Hypothalamus (tissue), 51 donors: ENCODE measurements at regions not wholly inside any gene's neighbourhood (a gene's known extent, or its start where the extent isn't known, plus 50 kb on each side); places are given as distances from the start of the nearest gene placed in this dataset.
"Not testable (repeated sequence)": the region's sequence is repeated elsewhere in the genome, so short reads cannot be mapped to it uniquely, and the experiment has no call there.

Source experiments
- DNase-seq, 51 donors: peaks; one replicate each; lab custom pipeline; 2025; lab: John Stamatoyannopoulos, UW

DNA sequence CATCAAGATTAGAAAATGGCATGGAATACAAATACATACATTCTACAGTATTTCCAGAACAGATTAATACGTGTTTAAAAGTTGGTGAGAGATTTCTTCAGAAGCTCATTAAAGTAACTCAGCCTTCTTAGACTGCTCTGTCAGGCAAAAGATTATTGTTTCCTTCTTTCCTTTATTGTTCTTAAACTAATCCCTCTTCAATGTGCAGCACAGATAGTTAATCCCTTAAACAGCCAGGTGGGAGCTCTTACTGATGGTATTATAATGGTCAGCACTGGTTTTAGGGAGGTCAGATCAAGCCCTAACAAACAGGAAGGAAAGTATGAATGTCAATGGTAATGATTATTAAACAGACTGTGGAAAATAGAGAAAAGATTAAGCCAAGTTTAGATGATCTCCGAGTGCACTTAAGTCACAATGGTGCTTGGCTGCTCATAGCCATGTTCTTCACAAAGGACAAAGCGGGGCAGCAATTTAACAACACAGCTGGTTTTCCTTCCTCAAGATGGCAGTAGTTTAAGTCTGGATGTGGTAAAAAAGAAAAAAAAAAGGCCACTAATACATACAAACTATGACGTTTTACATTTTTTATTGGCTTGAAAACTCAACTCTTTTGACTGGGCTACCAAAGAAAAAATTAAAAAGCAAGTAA lies 992.6 kb downstream of the PCDH9 start:
- DNase-seq = no peak

DNA sequence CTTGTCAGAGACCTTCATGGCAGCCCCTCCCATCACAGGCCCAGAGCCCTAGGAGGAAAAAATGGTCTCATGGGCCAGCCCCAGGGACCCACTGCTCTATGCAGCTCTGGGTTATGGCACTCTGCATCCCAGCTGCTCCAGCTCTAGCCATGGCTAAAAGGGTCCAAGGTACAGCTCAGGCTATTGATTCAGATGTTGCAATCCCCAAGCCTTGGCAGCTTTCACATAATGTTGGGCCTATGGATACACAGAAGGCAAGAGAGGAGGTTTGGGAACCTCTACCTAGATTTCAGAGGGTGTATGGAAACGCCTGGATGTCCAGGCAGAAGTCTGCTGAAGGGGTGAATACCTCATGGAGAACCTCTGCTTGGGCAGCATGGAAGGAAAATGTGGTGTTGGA lies 996.0 kb downstream of the PCDH9 start:
- DNase-seq = no peak

DNA sequence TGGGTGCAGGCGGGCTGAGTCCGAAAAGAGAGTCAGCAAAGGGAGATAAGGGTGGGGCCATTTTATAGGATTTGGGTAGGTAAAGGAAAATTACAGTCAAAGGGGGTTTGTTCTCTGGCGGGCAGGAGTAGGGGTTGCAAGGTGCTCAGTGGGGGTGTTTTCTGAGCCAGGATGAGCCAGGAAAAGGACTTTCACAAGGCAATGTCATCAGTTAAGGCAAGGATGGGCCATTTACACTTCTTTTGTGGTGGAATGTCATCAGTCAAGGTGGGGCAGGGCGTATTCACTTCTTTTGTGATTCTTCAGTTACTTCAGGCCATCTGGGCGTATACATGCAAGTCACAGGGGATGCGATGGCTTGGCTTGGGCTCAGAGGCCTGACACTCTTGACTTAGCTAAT lies 998.2 kb downstream of the PCDH9 start:
- DNase-seq = not testable (repeated sequence)

DNA sequence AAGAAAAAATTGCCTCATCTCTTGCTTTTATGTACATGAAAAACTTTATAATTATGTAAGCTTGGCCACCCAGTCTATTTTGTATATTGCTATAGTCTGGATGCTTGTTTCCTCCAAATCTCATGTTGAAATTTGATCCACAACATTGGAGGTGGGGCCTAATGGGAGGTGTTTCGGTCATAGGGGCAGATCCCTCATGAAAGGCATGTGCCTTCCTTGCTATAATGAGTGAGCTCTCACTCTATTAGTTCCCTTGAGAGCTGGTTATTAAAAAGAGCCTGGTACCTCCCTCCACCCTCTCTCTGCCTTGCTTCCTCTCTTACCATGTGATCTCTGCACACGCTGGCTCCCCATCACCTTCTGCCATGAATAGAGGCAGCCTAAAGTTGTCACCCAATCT lies 1005.1 kb downstream of the PCDH9 start:
- no peak for DNase-seq

DNA sequence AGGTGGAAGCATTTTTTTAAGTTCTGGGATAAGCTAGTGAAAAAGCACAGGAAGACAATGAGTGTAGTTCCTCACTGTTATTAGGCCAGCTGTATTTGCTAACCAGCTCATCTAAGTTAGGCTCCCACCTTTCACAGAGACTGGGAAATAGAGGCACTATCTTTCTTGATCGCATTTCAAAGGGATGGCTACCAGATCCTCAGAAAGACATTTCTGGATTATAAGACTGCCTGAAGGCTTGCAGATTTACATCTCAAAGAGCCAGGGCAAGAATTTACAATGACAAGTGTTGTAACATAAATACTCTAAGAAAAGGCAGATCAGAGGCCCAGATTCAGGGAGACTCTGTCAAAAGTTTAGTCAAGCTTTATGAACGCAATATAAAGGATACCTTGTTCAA lies 1005.5 kb downstream of the PCDH9 start:
- DNase-seq = no peak

DNA sequence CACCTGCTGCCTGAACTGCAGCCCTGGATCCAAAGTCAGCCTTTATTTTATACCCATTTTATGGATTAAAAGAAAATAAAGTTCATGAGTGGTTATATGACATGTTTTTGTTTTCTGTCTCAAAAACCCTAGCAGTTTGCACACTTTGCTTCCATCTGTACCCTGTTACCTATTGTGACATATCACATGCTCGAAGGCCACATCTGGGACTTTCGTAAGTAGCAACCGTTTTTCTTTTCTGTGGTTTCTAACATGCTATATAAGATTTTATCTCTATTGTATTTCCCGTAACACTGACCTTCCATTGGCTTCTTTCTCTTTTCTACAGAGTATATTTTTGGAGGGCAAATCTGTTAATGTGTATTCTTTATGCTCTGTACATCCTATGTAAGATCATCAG lies 1007.2 kb downstream of the PCDH9 start:
- DNase-seq = no peak

DNA sequence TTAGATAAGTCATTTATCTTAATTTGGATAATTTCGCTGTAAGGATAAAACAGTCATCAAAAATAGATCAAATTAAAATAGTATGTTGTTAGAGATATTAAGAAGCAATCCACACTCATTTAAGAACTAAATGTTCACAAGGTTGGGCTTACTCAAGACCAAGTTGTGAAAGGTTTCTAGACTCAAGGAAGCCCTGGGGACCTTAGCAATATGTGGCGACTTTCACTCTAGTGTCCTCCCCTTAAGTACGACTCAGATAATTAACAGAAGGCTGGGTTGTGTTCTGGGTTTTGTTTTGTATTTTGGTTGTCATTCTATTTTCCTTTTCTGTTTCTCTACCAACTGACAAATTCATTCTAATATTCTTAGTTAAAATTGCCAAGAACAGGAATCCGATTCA lies 1008.0 kb downstream of the PCDH9 start:
- DNase-seq = no peak

DNA sequence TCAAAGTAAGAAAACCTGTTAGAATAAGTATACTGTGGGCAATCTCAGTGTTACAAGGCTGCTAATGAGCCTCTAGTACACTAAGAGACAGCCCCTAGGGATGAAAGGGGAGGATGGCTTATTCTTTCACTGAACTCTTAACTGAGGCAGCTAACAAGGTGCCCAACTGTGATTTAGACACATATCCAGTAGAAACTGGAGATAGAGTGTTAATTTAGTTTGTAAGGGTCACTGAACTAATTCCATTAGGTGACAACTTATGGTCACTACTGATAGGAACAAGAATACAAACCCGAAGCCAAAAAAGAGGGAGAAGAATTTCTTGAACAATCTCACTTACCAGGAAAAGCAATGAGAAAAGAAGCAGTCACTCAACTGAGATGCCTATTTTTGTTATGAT lies 1010.6 kb downstream of the PCDH9 start:
- DNase-seq = no peak

DNA sequence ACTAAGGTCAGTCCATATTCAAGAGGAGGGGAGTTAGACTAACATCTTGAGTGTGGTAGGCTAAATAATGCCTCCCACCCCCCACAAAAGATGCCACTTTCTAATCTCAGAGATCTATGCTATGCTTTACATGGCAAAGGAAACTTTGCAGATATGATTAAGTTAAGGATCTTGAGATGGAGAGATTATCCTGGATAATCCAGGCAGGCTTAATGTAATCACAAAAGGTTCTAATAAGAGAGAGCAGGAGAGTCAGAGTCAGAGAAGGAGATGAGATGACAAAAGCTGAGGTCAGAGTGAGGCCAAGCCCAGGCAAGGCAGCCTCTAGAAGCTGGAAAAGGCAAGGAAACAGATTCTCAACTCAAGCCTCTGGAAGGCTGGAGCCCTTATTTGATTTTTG lies 1011.6 kb downstream of the PCDH9 start:
- no peak for DNase-seq

DNA sequence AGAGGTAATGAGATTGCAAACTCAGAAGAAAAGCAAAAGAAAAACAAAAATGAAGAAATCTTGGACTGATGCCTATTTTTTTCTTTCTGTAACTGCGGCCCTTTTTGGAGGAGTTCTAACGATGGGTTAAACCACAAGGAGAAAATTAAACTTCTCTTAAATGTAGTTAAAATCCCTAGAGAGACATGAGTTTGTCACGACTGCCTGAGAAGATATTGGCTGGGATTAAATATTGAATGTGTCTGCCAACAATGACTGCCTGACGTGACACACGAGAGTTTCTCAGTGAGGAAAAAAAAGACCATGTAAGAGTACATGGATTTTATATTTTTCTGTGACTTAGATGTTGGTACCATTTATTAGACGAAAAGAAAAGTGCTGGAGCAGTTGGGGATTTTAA lies 1013.4 kb downstream of the PCDH9 start:
- no peak for DNase-seq

DNA sequence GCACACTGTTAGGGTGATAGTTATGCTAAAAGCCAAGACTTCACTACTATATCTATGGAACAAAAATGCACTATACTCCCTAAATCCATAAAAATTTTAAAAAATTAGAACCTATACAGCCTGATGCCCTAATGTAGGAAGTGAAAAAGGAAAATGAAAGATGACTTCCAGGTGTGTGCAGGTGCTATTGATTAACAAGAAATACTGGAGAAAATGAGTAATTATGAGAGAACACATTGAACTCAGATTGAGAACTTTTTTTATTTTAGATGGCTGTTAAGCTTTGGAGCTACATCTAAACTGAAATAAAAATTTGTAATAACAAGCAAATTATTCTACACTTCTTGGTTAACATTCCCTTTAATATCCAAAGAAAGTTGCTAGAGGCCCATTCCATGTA lies 1015.7 kb downstream of the PCDH9 start:
- DNase-seq = no peak

DNA sequence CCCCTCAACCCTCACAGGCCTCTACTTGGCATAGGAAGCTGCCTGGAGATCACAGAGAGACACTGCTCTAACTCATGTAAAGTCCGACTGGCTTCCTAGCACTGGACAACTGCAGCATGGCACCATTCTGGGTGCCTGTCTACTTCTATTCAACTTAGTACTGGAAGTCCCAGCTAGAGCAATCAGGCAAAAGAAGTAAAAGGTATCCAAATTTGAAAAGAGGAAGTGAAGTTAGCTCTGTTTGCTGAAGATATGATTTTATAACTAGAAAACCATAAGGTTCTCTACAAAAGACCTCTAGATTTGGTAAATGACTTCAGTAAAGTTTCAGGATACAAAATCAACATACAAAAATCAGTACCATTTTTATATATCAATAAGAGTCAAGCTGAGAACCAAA lies 1017.6 kb downstream of the PCDH9 start:
- DNase-seq = no peak

DNA sequence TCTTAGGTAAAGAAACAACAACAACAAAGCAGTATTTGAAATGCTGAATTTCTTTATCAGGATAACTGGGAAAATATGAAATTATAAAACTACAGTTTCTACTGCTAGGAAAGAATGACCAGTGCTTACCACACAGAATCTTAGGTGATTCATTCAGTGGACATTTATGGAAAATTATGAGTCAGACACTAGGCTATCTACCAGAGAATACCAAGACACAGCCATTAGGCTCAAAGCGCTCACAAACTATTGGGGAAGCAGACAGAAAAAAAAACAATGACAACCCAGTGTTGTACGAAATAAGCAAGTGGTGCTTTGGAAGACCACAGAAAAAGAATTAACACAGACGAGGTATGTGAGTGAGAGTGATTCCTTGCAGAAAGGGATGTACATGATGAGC lies 1019.5 kb downstream of the PCDH9 start:
- no peak for DNase-seq

DNA sequence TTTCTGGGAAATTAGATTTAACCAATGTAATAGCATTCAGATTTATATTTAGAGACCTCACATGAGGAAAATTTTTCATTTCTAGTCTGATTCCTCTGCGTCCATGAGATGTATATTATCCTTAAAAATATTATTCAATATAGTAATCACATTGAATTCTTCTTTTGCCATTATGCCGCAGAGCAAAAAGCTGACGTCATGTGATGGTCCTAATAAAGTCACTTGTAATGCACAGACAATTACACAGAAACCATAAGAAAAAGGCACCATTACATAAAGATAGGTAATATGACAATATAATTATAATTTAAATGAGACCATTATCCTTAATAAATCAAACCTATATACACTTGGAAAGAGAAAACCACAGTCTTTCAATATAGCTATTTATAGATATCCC lies 1021.5 kb downstream of the PCDH9 start:
- DNase-seq = no peak

DNA sequence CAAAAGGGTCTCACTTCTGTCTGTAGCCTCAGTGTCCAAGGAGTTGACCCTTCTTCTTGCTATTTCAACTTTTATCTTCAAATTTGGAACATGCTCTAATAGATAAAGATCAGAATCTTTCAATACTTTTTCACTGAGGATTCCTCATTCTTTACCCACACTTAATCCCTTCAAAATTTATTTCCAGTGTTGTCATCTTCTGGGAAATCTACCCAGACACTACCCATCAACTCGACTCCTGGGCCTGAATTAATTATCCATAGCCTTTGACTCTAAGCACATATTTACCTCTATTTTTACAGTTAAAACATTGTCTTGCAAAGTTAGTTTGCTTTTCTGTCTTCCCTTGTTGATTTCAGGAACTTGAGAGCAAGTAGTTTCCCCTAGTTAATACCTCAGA lies 1022.5 kb downstream of the PCDH9 start:
- no peak for DNase-seq

DNA sequence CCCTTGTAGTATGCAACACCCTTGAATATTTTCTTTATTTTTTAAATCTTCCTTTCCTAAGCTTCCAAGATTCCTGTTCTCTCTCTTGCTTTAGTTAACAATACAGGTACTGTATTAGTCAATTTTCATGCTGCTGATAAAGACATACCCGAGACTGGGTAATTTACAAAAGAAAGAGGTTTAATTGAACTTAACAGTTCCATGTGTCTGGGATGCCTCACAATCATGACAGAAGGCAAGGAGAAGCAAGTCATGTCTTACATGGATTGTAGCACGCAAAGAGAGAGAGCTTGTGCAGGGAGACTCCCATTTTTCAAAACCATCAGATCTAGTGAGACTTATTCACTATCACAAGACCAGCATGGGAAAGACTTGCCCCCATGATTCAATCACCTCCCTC lies 1024.3 kb downstream of the PCDH9 start:
- DNase-seq = no peak

DNA sequence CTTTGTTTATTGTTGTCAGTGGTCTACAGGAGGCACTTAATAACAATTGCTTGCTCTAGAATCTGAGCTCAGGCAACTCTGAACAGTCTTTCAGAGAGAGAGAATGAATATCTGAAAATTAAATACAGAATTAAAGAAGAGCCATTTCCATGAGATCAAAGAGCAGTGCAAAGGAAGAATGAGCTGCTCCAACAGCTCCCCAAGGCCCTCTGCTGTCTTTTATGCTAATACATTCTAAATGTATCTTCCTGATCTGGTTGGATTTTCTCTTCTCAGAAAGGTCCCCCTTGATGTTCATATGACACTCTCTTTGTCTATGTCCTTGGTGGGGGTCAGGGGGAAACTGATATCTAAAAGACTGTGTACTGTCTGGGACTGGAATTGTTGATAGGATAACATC lies 1029.6 kb downstream of the PCDH9 start:
- DNase-seq = no peak

DNA sequence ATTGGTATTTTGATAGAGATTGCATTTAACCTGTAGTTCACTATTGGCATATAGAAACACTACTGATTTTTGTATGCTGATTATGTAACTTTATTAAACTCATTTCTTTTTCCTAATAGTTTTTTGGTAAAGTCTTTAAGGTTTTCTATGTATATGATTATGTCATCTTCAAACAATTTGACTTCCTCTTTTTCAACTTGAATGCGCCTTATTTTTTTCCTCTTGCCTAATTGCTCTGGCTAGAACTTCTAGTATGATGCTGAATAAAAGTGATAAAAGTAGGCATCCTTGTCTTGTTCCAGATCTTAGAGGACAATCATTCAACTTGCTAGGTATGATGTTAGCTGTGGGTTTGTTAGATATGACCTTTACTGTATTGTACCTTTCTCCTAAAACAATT lies 1034.9 kb downstream of the PCDH9 start:
- no peak for DNase-seq

DNA sequence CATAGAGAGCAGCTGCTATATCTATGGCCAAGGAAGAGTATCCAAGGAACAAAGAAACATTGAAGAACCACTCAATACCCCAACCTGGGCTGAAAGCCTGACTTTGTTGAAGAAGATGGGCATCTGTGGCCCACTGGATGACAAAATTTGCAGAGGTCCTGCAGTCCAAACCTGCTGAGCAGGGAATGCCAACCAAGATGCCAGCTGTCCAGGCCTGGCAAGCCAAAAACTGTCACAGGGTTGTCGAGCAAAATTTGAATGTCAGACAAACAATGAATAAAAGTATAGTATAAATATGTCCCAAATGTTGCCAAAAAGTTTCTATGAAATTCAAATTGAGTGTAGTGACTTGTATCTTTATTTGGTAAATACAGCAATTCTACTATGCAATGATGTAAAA lies 1040.2 kb downstream of the PCDH9 start:
- no peak for DNase-seq

DNA sequence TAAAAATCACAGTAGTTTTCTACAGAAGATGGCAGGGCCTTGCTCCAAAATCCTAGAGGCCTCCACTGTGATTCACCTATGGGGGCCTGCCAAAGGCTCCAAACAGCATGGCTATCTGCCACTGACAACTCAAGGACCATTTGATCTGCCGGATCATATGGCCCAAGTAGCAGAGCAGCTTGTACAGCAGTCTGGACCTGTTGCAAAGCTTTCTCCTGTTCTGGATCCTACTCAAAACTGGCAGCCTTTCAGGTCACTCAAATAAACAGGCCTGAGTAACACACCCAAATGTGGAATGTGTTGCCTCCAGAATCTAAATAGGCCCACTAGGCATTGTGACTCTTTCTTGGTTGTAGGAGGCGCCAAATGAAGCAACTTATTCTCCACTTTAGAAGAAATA lies 1049.3 kb downstream of the PCDH9 start:
- no peak for DNase-seq

DNA sequence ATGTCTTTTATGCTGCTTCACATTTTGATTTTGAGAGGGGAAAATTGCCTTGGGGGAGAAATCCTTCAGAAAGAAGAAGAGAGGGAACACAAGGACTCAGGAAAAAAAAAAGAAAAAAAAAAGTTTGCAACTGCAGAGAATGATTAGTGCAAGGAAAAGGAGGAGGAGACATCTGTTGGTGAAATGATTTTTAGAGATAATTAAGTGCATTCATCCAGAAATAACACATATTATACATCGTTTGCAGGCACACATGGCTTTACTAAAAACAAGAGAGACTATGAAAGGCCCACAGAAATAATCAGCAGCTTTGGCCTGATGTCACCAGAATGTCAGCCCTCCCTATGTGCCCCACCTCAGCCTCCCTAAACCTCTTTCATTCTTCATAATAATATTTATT lies 1058.2 kb downstream of the PCDH9 start:
- no peak for DNase-seq

DNA sequence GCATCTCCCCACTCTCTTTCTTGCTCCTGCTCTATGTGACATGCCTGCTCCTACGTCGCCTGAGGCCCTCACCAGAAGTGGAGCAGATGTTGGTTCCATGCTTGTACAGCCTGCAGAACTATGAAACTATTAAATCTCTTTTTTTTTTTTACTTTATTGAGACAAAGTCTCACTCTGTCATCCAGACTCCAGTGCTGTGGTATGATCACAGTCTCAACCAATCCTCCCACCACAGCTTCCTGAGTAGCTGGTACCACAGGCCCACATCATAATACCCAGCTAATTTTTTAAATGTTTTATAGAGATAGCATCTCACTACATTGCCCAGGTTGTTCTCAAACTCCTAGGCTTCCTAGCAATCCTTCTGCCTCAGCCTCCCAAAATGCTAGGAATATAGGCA lies 1067.7 kb downstream of the PCDH9 start:
- no peak for DNase-seq

DNA sequence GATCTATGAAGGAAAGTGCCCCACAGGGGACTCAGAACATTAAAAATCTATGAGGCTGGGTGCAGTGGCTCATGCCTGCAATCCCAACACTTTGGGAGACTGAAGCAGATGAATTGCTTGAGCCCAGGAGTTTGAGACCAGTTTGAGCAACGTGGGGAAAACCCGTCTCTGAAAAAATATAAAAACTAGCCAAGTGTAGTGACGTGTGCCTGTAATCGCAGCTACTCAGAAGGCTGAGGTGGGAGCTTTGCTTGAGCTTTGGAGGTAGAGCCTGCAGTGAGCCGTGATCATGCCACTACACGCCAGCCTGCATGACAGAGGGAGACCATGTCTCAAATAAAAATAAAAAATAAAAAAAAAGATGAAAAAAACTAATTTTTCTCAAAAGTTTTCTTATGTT lies 1070.6 kb downstream of the PCDH9 start:
- DNase-seq = no peak

DNA sequence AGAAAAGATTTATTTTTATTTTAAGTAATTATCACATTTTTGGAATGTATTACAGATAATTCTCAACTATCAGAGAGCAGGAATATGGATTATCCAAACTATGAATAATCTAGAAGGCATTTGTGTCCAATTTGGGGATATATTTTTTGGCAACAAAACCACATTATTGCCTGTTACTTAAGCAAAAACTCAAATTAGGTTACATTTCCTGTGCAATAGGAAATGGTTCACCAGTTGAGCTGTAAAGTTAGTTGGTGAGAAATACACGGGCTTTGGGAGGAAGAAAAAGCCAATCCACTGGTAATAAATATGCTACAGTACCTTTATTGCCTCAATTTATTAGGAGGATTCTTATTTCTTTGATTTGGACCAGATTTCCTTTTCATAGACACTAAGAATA lies 1075.2 kb downstream of the PCDH9 start:
- DNase-seq = no peak
